ENCODE measurements at regions not wholly inside any gene's neighbourhood (a gene's known extent, or its start where the extent isn't known, plus 50 kb on each side); places are given as distances from the start of the nearest gene placed in this dataset.

DNA sequence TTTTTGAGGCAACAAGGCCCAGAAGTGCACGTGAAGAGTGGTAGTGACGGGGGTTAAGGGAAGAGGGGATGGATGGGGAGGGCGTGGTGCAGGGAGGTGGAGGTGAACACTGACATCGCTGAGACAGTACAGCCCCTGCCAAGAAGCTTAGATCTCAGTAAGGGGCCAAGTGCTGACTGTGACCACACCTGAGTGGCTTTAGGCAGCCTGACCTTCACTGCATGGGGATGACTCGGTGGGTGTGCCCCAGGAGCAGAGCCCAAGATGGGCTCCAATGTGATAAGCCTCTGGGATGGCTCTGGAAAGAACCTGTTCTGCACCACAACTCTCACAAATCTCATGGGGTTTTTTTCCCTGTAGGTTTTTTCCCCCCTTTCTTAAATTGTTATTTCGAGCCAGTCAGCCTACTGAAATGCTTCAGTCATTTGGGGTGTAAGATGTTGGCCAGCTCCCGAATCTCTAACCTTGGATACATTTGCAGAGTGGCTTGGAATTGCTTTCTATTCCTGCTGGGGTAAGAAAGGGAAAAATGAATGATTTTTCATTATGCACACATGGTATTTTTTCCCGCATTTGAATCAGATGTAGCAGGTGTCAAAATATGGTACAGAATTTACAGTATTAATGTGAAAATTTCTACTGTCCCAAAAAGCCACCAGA lies 165.0 kb downstream of the TM9SF2 start:
- intact Hi-C loops (cut with micrococcal nuclease): no loop called here
- ChIA-PET CTCF (interaction anchor here (5.4 kb wide), 1 partner anchor 10 kb away, joined by 31 read pairs; no protein-coding TSS in a partner anchor), POLR2A (no interaction called here)
- no TSS peak for BruUV-seq (replicated peaks)
- Mint-ChIP-seq H3K9me3 (ENCODE audit: unreplicated experiment) (no peaks in the 10 kb centered on the region), H3K4me1 (ENCODE audit: insufficient read depth, unreplicated experiment) (peaks cover 5% of the 10 kb centered on the region), H3K4me3 (ENCODE audit: unreplicated experiment) (no peak overlapping the region), H3K27me3 (ENCODE audit: insufficient read depth, unreplicated experiment) (no peaks in the 10 kb centered on the region), H3K36me3 (ENCODE audit: insufficient read depth, unreplicated experiment) (no peaks in the 10 kb centered on the region), H3K27ac (ENCODE audit: low read depth, unreplicated experiment) (no peak overlapping the region)
- TF ChIP-seq, protein P1, sequence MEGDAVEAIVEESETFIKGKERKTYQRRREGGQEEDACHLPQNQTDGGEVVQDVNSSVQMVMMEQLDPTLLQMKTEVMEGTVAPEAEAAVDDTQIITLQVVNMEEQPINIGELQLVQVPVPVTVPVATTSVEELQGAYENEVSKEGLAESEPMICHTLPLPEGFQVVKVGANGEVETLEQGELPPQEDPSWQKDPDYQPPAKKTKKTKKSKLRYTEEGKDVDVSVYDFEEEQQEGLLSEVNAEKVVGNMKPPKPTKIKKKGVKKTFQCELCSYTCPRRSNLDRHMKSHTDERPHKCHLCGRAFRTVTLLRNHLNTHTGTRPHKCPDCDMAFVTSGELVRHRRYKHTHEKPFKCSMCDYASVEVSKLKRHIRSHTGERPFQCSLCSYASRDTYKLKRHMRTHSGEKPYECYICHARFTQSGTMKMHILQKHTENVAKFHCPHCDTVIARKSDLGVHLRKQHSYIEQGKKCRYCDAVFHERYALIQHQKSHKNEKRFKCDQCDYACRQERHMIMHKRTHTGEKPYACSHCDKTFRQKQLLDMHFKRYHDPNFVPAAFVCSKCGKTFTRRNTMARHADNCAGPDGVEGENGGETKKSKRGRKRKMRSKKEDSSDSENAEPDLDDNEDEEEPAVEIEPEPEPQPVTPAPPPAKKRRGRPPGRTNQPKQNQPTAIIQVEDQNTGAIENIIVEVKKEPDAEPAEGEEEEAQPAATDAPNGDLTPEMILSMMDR (IDR thresholded peaks at IDR 0.05; ENCODE audit: unreplicated experiment): no peak
- no peak for DNase-seq (ENCODE audit: unreplicated experiment)

DNA sequence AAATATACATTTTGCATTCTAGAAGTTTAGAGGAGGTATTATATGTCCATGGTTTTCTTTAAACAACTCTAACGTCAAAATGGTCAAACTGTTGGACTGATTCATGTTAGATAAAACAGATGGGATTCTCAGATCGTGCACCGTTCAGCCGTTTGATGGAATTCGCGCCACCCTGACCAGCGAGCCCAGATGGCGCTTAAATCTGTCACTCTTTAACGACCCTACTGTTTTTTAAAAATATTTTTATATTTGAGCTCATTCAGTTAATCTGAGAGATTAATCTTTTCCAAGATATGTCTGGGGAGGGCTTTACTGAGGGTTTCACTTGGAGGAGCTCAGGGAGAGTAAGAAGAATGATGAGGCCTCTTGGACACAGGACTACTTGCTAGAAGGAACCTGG lies 164.4 kb downstream of the TM9SF2 start:
- no peaks in the 10 kb centered on the region for H3K36me3 Mint-ChIP-seq (ENCODE audit: insufficient read depth, unreplicated experiment)
- no peaks in the 10 kb centered on the region for H3K27me3 Mint-ChIP-seq (ENCODE audit: insufficient read depth, unreplicated experiment)
- TF ChIP-seq, protein P1 (IDR thresholded peaks at IDR 0.05; ENCODE audit: unreplicated experiment): no peak
- no peak for DNase-seq (ENCODE audit: unreplicated experiment)
- H3K27ac Mint-ChIP-seq (ENCODE audit: low read depth, unreplicated experiment): no peak overlapping the region
- H3K4me1 Mint-ChIP-seq (ENCODE audit: insufficient read depth, unreplicated experiment): peaks cover 5% of the 10 kb centered on the region
- intact Hi-C loops (cut with micrococcal nuclease): no loop called here
- no peak overlapping the region for H3K4me3 Mint-ChIP-seq (ENCODE audit: unreplicated experiment)
- POLR2A ChIA-PET: no interaction called here
- H3K9me3 Mint-ChIP-seq (ENCODE audit: unreplicated experiment): no peaks in the 10 kb centered on the region
- no TSS peak for BruUV-seq (replicated peaks)
- CTCF ChIA-PET: interaction anchor here (5.4 kb wide), 1 partner anchor 10 kb away, joined by 31 read pairs; no protein-coding TSS in a partner anchor

DNA sequence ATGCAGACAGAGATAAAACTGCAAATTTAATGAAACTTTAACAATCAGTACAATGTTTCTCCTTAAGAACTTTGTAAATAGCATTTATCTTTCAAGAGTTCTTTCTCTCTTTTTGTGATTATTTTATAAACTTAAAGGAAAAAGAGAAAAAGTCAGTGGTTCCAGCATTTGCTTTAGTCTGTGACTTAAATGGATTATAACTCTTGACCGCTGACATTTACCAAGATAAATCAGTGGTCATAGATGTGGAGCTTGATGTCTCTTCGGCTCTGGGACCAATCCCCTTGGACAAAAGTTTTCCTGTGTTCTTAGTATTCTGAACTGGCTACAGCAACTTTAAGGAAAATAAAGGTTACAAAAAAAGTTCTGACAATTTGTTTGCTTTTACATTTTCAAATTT lies 162.6 kb downstream of the TM9SF2 start:
- Mint-ChIP-seq H3K4me3 (ENCODE audit: unreplicated experiment) (no peak overlapping the region), H3K27ac (ENCODE audit: low read depth, unreplicated experiment) (no peak overlapping the region), H3K27me3 (ENCODE audit: insufficient read depth, unreplicated experiment) (no peaks in the 10 kb centered on the region), H3K9me3 (ENCODE audit: unreplicated experiment) (no peaks in the 10 kb centered on the region), H3K4me1 (ENCODE audit: insufficient read depth, unreplicated experiment) (peaks cover 5% of the 10 kb centered on the region), H3K36me3 (ENCODE audit: insufficient read depth, unreplicated experiment) (no peaks in the 10 kb centered on the region)
- no TSS peak for BruUV-seq (replicated peaks)
- TF ChIP-seq, protein P1 (IDR thresholded peaks at IDR 0.05; ENCODE audit: unreplicated experiment): no peak
- intact Hi-C loops (cut with micrococcal nuclease): no loop called here
- POLR2A ChIA-PET: no interaction called here
- CTCF ChIA-PET: interaction anchor here (0.5 to 1.1 kb wide), 2 partner anchors 11 to 337 kb away, joined by 3 to 4 read pairs; no protein-coding TSS in a partner anchor
- DNase-seq (ENCODE audit: unreplicated experiment): no peak

DNA sequence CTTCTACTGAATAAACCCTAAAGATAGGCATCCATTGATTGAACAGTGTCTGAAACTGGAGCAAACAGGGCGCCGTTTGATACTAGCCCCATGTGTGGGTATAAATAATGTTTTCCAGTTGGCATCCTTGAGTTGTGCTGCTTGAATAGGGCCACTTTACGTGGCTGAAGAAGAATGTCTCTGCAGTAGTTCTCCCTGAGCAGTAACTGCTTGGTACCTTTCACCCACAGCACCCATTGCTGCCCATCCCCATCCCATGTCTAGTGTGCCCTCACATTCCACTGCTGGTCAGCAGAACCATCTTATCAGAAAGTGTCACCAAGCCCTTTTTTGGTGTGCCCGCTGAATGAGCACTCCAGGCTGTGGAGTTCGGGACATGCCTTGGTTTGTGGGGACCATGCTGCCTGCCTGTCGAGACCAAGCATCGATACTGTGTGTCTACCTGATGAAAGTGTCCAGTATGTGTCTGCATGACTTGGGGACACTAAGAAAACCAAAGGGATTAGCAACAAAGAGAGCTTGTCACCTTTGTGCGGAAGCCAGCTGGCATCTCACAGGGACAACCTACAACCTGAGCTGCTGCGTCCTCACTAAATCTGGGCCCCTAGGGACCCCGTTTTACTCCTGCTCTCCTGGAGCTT lies 162.0 kb downstream of the TM9SF2 start:
- CTCF ChIA-PET: interaction anchor here (0.5 to 1.1 kb wide), 4 partner anchors 12 to 582 kb away, joined by 3 to 4 read pairs (median 4); no protein-coding TSS in a partner anchor
- peaks cover 5% of the 10 kb centered on the region for H3K4me1 Mint-ChIP-seq (ENCODE audit: insufficient read depth, unreplicated experiment)
- intact Hi-C loops (cut with micrococcal nuclease): no loop called here
- H3K36me3 Mint-ChIP-seq (ENCODE audit: insufficient read depth, unreplicated experiment): no peaks in the 10 kb centered on the region
- H3K27me3 Mint-ChIP-seq (ENCODE audit: insufficient read depth, unreplicated experiment): no peaks in the 10 kb centered on the region
- H3K4me3 Mint-ChIP-seq (ENCODE audit: unreplicated experiment): no peak overlapping the region
- BruUV-seq (replicated peaks): no TSS peak
- TF ChIP-seq, protein P1 (IDR thresholded peaks at IDR 0.05; ENCODE audit: unreplicated experiment): no peak
- no peak for DNase-seq (ENCODE audit: unreplicated experiment)
- no peaks in the 10 kb centered on the region for H3K9me3 Mint-ChIP-seq (ENCODE audit: unreplicated experiment)
- no peak overlapping the region for H3K27ac Mint-ChIP-seq (ENCODE audit: low read depth, unreplicated experiment)
- POLR2A ChIA-PET: interaction anchor here (0.6 kb wide), 1 partner anchor 576 kb away, joined by 3 read pairs; no protein-coding TSS in a partner anchor

All from MCF 10A (cell line).